ENCODE measurements at regions not wholly inside any gene's neighbourhood (a gene's known extent, or its start where the extent isn't known, plus 50 kb on each side); places are given as distances from the start of the nearest gene placed in this dataset.

GRCh38 chr17:79262624-79263023, 188.0 kb downstream of the ENGASE start:
- 67 to 88% (median 84%) methylated on average over 5 to 6 of the region's 6 CpGs for WGBS, 4 donors
- H3K27me3 ChIP-seq: peaks cover 0 to 63% (median 3%) of the 10 kb centered on the region in 9 donors
- intact Hi-C loops (cut with DNase I): loop anchor here in 1 of 10 donors (10.0 kb wide), 1 partner anchor 62 kb away; no protein-coding TSS in a partner anchor
- no peak for TF ChIP-seq POLR2A (IDR thresholded peaks at IDR 0.05)
- TF ChIP-seq CTCF (IDR thresholded peaks at IDR 0.05): no peak
- H3K4me3 ChIP-seq: no peak overlapping the region
- no peaks in the 10 kb centered on the region for H3K4me1 ChIP-seq
- DNase-seq (no peak), ATAC-seq (no peak)
- no peaks in the 10 kb centered on the region for H3K36me3 ChIP-seq
- H3K27ac ChIP-seq: no peak overlapping the region
- no peaks in the 10 kb centered on the region for H3K9me3 ChIP-seq

GRCh38 chr17:79261355-79262072, 186.9 kb downstream of the ENGASE start:
- peaks cover 0 to 63% (median 5%) of the 10 kb centered on the region in 9 donors for H3K27me3 ChIP-seq
- H3K9me3 ChIP-seq: no peaks in the 10 kb centered on the region
- no peak overlapping the region for H3K4me3 ChIP-seq
- ATAC-seq (no peak), DNase-seq (no peak)
- no peaks in the 10 kb centered on the region for H3K4me1 ChIP-seq
- no peak for TF ChIP-seq POLR2A (IDR thresholded peaks at IDR 0.05)
- TF ChIP-seq CTCF (IDR thresholded peaks at IDR 0.05): no peak
- no peaks in the 10 kb centered on the region for H3K36me3 ChIP-seq
- WGBS, 4 donors: 61 to 68% (median 64%) methylated on average over 15 to 23 of the region's 23 CpGs
- intact Hi-C loops (cut with DNase I): loop anchor here in 1 of 10 donors (10.0 kb wide), 1 partner anchor 63 kb away; no protein-coding TSS in a partner anchor
- H3K27ac ChIP-seq: no peak overlapping the region

- intact Hi-C loops (cut with DNase I): no loop called here
- TF ChIP-seq POLR2A (IDR thresholded peaks at IDR 0.05) (no peak), CTCF (IDR thresholded peaks at IDR 0.05) (no peak)
- no peak for DNase-seq
These were observed 184.2 kb downstream of the ENGASE start for GRCh38 chr17:79258843-79259242.

GRCh38 chr17:79258041-79258440, 183.4 kb downstream of the ENGASE start:
- WGBS, 4 donors: 69 to 83% (median 80%) methylated on average over 7 to 8 of the region's 8 CpGs
- intact Hi-C loops (cut with DNase I): no loop called here
- peaks cover 0 to 67% (median 15%) of the 10 kb centered on the region in 9 donors for H3K27me3 ChIP-seq

More at GRCh38 chr17:79258843-79259242, 184.2 kb downstream of the ENGASE start:
- Histone ChIP-seq H3K9me3 (no peaks in the 10 kb centered on the region), H3K27ac (no peak overlapping the region), H3K4me3 (no peak overlapping the region), H3K36me3 (no peaks in the 10 kb centered on the region), H3K4me1 (no peaks in the 10 kb centered on the region), H3K27me3 (peaks cover 0 to 65% (median 11%) of the 10 kb centered on the region in 9 donors)
- WGBS, 4 donors: 73 to 84% (median 77%) methylated on average over 9 of the region's 9 CpGs
- no peak for ATAC-seq

More at GRCh38 chr17:79258041-79258440, 183.4 kb downstream of the ENGASE start:
- Histone ChIP-seq H3K36me3 (no peaks in the 10 kb centered on the region), H3K4me1 (no peaks in the 10 kb centered on the region), H3K9me3 (no peaks in the 10 kb centered on the region), H3K4me3 (no peak overlapping the region), H3K27ac (no peak overlapping the region)
- ATAC-seq (no peak), DNase-seq (no peak)
- TF ChIP-seq CTCF (IDR thresholded peaks at IDR 0.05) (no peak), POLR2A (IDR thresholded peaks at IDR 0.05) (no peak)
